K562 (cell line): ENCODE measurements at regions not wholly inside any gene's neighbourhood (a gene's known extent, or its start where the extent isn't known, plus 50 kb on each side); places are given as distances from the start of the nearest gene placed in this dataset.

Source experiments
- ARID1B ChIP-seq: fragments of 450-650 bp; IDR thresholded peaks from 2 replicates; pipeline ENCODE4 v1.6.1; 2016; ENCODE audit warnings: antibody characterized with exemption, mild to moderate bottlenecking, inconsistent platforms
- BCL6 ChIP-seq: fragments of 250-450 bp; sonication (Bioruptor Pico); IDR thresholded peaks from 2 replicates; pipeline ENCODE4 v1.4.0; 2020
- CTCF ChIP-seq, 3 experiments: IDR thresholded peaks in 2 of 3; conservative IDR thresholded peaks in 1 of 3; 2 replicates each; pipeline ENCODE4 v1.5.1; 2011 to 2012; ENCODE audit warnings: low read length in 3 of 3, mild to moderate bottlenecking in 3 of 3, control low read depth in 2 of 3, improper control_type of control experiment in 1 of 3, inconsistent platforms in 1 of 3, low read depth in 1 of 3, mixed read lengths in 1 of 3, moderate library complexity in 1 of 3; ENCODE audit not compliant: insufficient read depth in 2 of 3
- EZH2 ChIP-seq: IDR thresholded peaks from 2 replicates; pipeline ENCODE4 v1.6.1; 2012; ENCODE audit warnings: low read depth, mild to moderate bottlenecking, inconsistent platforms, low read length, borderline replicate concordance
- HDAC2 ChIP-seq: fragments of 450-650 bp; IDR thresholded peaks from 2 replicates; pipeline ENCODE4 v1.6.1; 2016; ENCODE audit warnings: mild to moderate bottlenecking
- MLLT1 ChIP-seq, 2 experiments: fragments of 450-650 bp; IDR thresholded peaks; 2 replicates each; pipeline ENCODE4 v1.6.1; 2016
- POU5F1 ChIP-seq: fragments of 150-350 bp; IDR thresholded peaks from 2 replicates; pipeline ENCODE4 v1.6.1; 2014; ENCODE audit warnings: borderline replicate concordance, low read length, low read depth, mild to moderate bottlenecking; ENCODE audit not compliant: partially characterized antibody
- TAF1 ChIP-seq: IDR thresholded peaks from 2 replicates; pipeline ENCODE4 v1.6.1; 2011; ENCODE audit warnings: mild to moderate bottlenecking, low read length, moderate library complexity; ENCODE audit not compliant: insufficient read depth, control insufficient read depth, severe bottlenecking; ENCODE audit errors: extremely low read depth
- ZBTB17 ChIP-seq: fragments of 450-650 bp; formaldehyde crosslinking; IDR thresholded peaks from 2 replicates; pipeline ENCODE4 v1.4.0; 2020; ENCODE audit warnings: mild to moderate bottlenecking
- ZKSCAN1 ChIP-seq: fragments of 150-350 bp; IDR thresholded peaks from 2 replicates; pipeline ENCODE4 v1.6.1; 2016; ENCODE audit warnings: low read depth, low read length
- TF ChIP-seq, protein P1 (sequence below): sonication (generic); formaldehyde crosslinking; IDR thresholded peaks from 2 replicates; pipeline ENCODE4 v1.8.1; 2023; ENCODE audit warnings: mild to moderate bottlenecking, missing genetic modification reagents
- TF ChIP-seq, protein P2 (sequence below), 2 experiments: fragments of 450-650 bp in 1 of 2; sonication (generic) in 1 of 2; formaldehyde crosslinking in 1 of 2; IDR thresholded peaks in 1 of 2; conservative IDR thresholded peaks in 1 of 2; 2 replicates each; pipeline versions ENCODE4 v1.6.1 to v1.8.1; 2016 to 2023; ENCODE audit warnings: mild to moderate bottlenecking in 2 of 2, moderate library complexity in 2 of 2, inconsistent platforms in 1 of 2, missing genetic modification reagents in 1 of 2

DNA sequence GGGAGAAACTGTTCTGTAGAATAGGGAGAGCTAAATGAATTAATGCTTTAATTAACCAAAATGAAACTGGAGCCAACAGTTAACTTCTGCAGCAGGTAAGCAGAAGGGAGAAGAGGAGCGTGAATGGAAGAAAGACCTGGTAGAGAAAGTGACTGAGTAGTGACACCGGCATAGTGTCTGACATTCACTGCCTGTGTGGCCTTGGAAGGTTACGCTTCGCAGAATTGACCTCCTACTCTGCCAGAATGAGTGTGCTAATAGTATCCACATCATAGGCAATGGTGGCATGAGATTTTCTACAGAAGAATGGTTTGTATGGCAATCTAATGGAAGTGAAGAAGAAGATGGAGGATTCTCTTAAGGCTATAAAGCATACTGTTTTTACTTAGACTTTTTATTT lies 614.4 kb downstream of the CPS1 start:
- TF ChIP-seq MLLT1 (IDR thresholded peaks at IDR 0.05) (no peak), CTCF (IDR thresholded peaks at IDR 0.05 in 2 of 3, conservative IDR thresholded peaks at IDR 0.05 in 1 of 3; ENCODE audit: insufficient read depth in 2 of 3, low read depth in 1 of 3, low read length in 3 of 3) (no peak), BCL6 (no peak), POU5F1 (no peak), ZKSCAN1 (no peak), ARID1B (no peak), TAF1 (no peak), HDAC2 (no peak), EZH2 (no peak), ZBTB17 (no peak)
- TF ChIP-seq, protein P1, sequence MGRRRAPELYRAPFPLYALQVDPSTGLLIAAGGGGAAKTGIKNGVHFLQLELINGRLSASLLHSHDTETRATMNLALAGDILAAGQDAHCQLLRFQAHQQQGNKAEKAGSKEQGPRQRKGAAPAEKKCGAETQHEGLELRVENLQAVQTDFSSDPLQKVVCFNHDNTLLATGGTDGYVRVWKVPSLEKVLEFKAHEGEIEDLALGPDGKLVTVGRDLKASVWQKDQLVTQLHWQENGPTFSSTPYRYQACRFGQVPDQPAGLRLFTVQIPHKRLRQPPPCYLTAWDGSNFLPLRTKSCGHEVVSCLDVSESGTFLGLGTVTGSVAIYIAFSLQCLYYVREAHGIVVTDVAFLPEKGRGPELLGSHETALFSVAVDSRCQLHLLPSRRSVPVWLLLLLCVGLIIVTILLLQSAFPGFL (CRISPR knock-in tag), result no peak
- TF ChIP-seq, protein P2, sequence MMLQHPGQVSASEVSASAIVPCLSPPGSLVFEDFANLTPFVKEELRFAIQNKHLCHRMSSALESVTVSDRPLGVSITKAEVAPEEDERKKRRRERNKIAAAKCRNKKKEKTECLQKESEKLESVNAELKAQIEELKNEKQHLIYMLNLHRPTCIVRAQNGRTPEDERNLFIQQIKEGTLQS (IDR thresholded peaks at IDR 0.05), result no peak
- TF ChIP-seq, protein P2 (CRISPR knock-in tag; conservative IDR thresholded peaks at IDR 0.05), result no peak
